ENCODE measurements at regions not wholly inside any gene's neighbourhood (a gene's known extent, or its start where the extent isn't known, plus 50 kb on each side); places are given as distances from the start of the nearest gene placed in this dataset.

GRCh38 chr16:60367739-60368138, 1633.6 kb upstream of the GOT2 start:
- no peak for TF ChIP-seq NFE2L1 (CRISPR knock-in tag; IDR thresholded peaks at IDR 0.05; ENCODE audit: borderline replicate concordance)
- no peak for TF ChIP-seq ATRX (CRISPR knock-in tag; IDR thresholded peaks at IDR 0.05; ENCODE audit: borderline replicate concordance)
- no peak for TF ChIP-seq SMC3 (IDR thresholded peaks at IDR 0.05; ENCODE audit: low read length)

Measured in HepG2 (cell line).